ENCODE measurements at regions not wholly inside any gene's neighbourhood (a gene's known extent, or its start where the extent isn't known, plus 50 kb on each side); places are given as distances from the start of the nearest gene placed in this dataset.

DNA sequence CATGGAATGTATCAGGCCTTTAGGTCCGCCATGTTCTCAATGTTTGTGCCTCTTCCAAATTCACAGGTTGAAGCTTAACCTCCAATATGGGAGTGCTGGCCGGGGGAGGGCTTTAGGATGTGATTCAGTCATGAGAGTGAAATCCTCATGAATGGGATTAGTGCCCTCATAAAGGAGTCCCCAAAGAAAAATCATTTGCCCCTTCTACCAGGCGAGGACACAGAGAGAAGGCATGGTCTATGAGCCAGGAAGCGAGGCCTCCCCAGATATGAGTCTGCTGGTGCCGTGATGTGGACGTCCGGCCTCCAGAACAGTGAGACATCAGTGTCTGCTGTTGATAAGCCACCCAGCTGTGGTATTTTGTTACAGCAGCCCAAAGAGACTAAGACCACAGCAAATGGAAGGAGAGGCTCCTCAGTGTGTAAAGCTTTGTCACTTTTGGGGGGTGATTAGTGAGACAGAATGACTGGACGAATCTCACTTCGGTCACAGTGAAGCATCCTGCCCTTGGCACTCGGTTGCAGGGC, 231.3 kb upstream of the KLF6 start:
- TF ChIP-seq, protein P1, sequence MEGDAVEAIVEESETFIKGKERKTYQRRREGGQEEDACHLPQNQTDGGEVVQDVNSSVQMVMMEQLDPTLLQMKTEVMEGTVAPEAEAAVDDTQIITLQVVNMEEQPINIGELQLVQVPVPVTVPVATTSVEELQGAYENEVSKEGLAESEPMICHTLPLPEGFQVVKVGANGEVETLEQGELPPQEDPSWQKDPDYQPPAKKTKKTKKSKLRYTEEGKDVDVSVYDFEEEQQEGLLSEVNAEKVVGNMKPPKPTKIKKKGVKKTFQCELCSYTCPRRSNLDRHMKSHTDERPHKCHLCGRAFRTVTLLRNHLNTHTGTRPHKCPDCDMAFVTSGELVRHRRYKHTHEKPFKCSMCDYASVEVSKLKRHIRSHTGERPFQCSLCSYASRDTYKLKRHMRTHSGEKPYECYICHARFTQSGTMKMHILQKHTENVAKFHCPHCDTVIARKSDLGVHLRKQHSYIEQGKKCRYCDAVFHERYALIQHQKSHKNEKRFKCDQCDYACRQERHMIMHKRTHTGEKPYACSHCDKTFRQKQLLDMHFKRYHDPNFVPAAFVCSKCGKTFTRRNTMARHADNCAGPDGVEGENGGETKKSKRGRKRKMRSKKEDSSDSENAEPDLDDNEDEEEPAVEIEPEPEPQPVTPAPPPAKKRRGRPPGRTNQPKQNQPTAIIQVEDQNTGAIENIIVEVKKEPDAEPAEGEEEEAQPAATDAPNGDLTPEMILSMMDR (IDR thresholded peaks at IDR 0.05; ENCODE audit: poor library complexity): no peak
- no peak for TF ChIP-seq EZH2 (IDR thresholded peaks at IDR 0.05; ENCODE audit: borderline replicate concordance)
